IMR-90 (cell line): ENCODE measurements at regions not wholly inside any gene's neighbourhood (a gene's known extent, or its start where the extent isn't known, plus 50 kb on each side); places are given as distances from the start of the nearest gene placed in this dataset.

Experiments used
- ATAC-seq: fragments of 200-7000 bp; cut with Tn5 transposase; 2 replicates; pipeline ENCODE4 v1.9.1; 2020; ENCODE audit warnings: low read depth, mild to moderate bottlenecking, moderate library complexity
- BruUV-seq: library from RNA; stranded (reverse); fragments of 400-500 nt; replicated peaks from 2 replicates; lab custom pipeline; 2021; lab: Mats Ljungman, UMichigan
- CTCF ChIA-PET: fragments of 300-600 bp; formaldehyde crosslinking; extraction: SDS; loops from one replicate; lab custom pipeline; 2021; ENCODE audit warnings: antibody characterized with exemption; lab: Yijun Ruan, JAX
- POLR2A ChIA-PET: fragments of 300-600 bp; sonication (Branson Sonifier 250); formaldehyde crosslinking; loops from one replicate; lab custom pipeline; 2022; ENCODE audit warnings: antibody characterized with exemption; ENCODE audit not compliant: unreplicated experiment; lab: Charles Lee
- DNase-seq: peaks from one replicate; pipeline ENCODE4 v3.0.0; 2013
- H2AFZ ChIP-seq: replicated peaks from 2 replicates; pipeline ENCODE3; 2013; ENCODE audit warnings: low read length, mild to moderate bottlenecking; ENCODE audit not compliant: poor library complexity
- H2AK5ac ChIP-seq: 2 replicates; pipeline ENCODE4 v1.6.1; 2013; ENCODE audit warnings: low read depth, low read length, inconsistent platforms
- H2AK9ac ChIP-seq: replicated peaks from 2 replicates; pipeline ENCODE3; 2013; ENCODE audit warnings: mild to moderate bottlenecking, low read depth, low read length, moderate library complexity; ENCODE audit not compliant: poor library complexity
- H2BK120ac ChIP-seq: 2 replicates; pipeline ENCODE4 v1.6.1; 2013; ENCODE audit warnings: low read depth, low read length, inconsistent platforms
- H2BK15ac ChIP-seq: 3 replicates; pipeline ENCODE4 v1.6.1; 2013; ENCODE audit warnings: low read depth, low read length, inconsistent platforms
- H2BK20ac ChIP-seq: 2 replicates; pipeline ENCODE4 v1.6.1; 2013; ENCODE audit warnings: low read depth, mild to moderate bottlenecking, inconsistent platforms, low read length, moderate library complexity
- H2BK5ac ChIP-seq: 2 replicates; pipeline ENCODE4 v1.6.1; 2013; ENCODE audit warnings: mild to moderate bottlenecking, low read depth, low read length, inconsistent platforms; ENCODE audit not compliant: poor library complexity, severe bottlenecking
- H3K14ac ChIP-seq: replicated peaks from 2 replicates; pipeline ENCODE4 v1.6.1; 2013; ENCODE audit warnings: low read depth, low read length, inconsistent platforms
- H3K18ac ChIP-seq: 2 replicates; pipeline ENCODE4 v1.6.1; 2013; ENCODE audit warnings: low read depth, low read length, control low read depth
- H3K23ac ChIP-seq: 2 replicates; pipeline ENCODE4 v1.6.1; 2013; ENCODE audit warnings: low read depth, low read length, inconsistent platforms
- H3K27ac ChIP-seq: 2 replicates; pipeline ENCODE4 v1.5.1; 2013; ENCODE audit warnings: mild to moderate bottlenecking, control low read depth, low read length; ENCODE audit not compliant: insufficient read depth
- H3K27me3 ChIP-seq: 2 replicates; pipeline ENCODE4 v1.6.1; 2013; ENCODE audit warnings: low read length; ENCODE audit not compliant: control insufficient read depth, insufficient read depth
- H3K36me3 ChIP-seq: 2 replicates; pipeline ENCODE4 v1.6.1; 2013; ENCODE audit warnings: low read length, mixed read lengths; ENCODE audit not compliant: control insufficient read depth, insufficient read depth
- H3K4ac ChIP-seq: 2 replicates; pipeline ENCODE4 v1.6.1; 2013; ENCODE audit warnings: low read depth, low read length, inconsistent platforms
- H3K4me1 ChIP-seq: 2 replicates; pipeline ENCODE4 v1.6.1; 2013; ENCODE audit warnings: low read length, mixed read lengths; ENCODE audit not compliant: control insufficient read depth, insufficient read depth
- H3K4me2 ChIP-seq: 2 replicates; pipeline ENCODE4 v1.6.1; 2013; ENCODE audit warnings: low read depth, mild to moderate bottlenecking, control low read depth, low read length, moderate library complexity
- H3K4me3 ChIP-seq: 2 replicates; pipeline ENCODE4 v1.5.1; 2013; ENCODE audit warnings: low read depth, mild to moderate bottlenecking, control low read depth, low read length, moderate library complexity; ENCODE audit not compliant: insufficient read depth
- H3K56ac ChIP-seq: 2 replicates; pipeline ENCODE4 v1.6.1; 2013; ENCODE audit warnings: low read length, inconsistent platforms; ENCODE audit not compliant: insufficient read depth; ENCODE audit errors: extremely low read depth
- H3K79me1 ChIP-seq, 2 experiments: 2 replicates each; pipeline ENCODE4 v1.6.1; 2013; ENCODE audit warnings: low read length in 2 of 2, inconsistent platforms in 1 of 2, low read depth in 1 of 2
- H3K9ac ChIP-seq: 2 replicates; pipeline ENCODE4 v1.6.1; 2013; ENCODE audit warnings: low read depth, low read length, control low read depth
- H3K9me1 ChIP-seq: 2 replicates; pipeline ENCODE4 v1.6.1; 2013; ENCODE audit warnings: low read length, inconsistent platforms; ENCODE audit not compliant: insufficient read depth
- H3K9me3 ChIP-seq: 2 replicates; pipeline ENCODE4 v1.6.1; 2013; ENCODE audit warnings: low read length; ENCODE audit not compliant: control insufficient read depth, insufficient read depth
- H4K20me1 ChIP-seq: 2 replicates; pipeline ENCODE4 v1.6.1; 2013; ENCODE audit warnings: low read length, inconsistent platforms; ENCODE audit not compliant: insufficient read depth
- H4K5ac ChIP-seq: 2 replicates; pipeline ENCODE4 v1.6.1; 2013; ENCODE audit warnings: mild to moderate bottlenecking, low read depth, low read length, control low read depth
- H4K8ac ChIP-seq, 2 experiments: 2 replicates each; pipeline ENCODE4 v1.6.1; 2013; ENCODE audit warnings: low read depth in 2 of 2, low read length in 2 of 2, control low read depth in 1 of 2, inconsistent platforms in 1 of 2
- H4K91ac ChIP-seq: 2 replicates; pipeline ENCODE4 v1.6.1; 2013; ENCODE audit warnings: low read depth, low read length, inconsistent platforms; ENCODE audit not compliant: insufficient read depth
- BHLHE40 ChIP-seq: fragments of 150-350 bp; IDR thresholded peaks from 2 replicates; pipeline ENCODE4 v1.6.1; 2016; ENCODE audit warnings: mild to moderate bottlenecking, low read depth, low read length
- CEBPB ChIP-seq: IDR thresholded peaks from 2 replicates; pipeline ENCODE4 v1.6.1; 2012; ENCODE audit warnings: low read depth, low read length, improper control_type of control experiment
- CHD1 ChIP-seq: IDR thresholded peaks from 2 replicates; pipeline ENCODE4 v1.6.1; 2012; ENCODE audit warnings: low read depth, low read length, improper control_type of control experiment
- CTCF ChIP-seq: conservative IDR thresholded peaks from 2 replicates; pipeline ENCODE4 v1.5.1; 2012; ENCODE audit warnings: mild to moderate bottlenecking, low read depth, low read length, improper control_type of control experiment
- ELK1 ChIP-seq: fragments of 150-350 bp; IDR thresholded peaks from 2 replicates; pipeline ENCODE4 v1.6.1; 2016; ENCODE audit warnings: low read depth, mild to moderate bottlenecking, low read length, moderate library complexity, borderline replicate concordance
- FOS ChIP-seq: fragments of 150-350 bp; IDR thresholded peaks from 2 replicates; pipeline ENCODE4 v1.6.1; 2016; ENCODE audit warnings: low read depth, low read length
- MAFK ChIP-seq: IDR thresholded peaks from 2 replicates; pipeline ENCODE4 v1.6.1; 2012; ENCODE audit warnings: low read depth, low read length, improper control_type of control experiment
- MAZ ChIP-seq: IDR thresholded peaks from 2 replicates; pipeline ENCODE4 v1.6.1; 2012; ENCODE audit warnings: low read depth, mild to moderate bottlenecking, low read length, improper control_type of control experiment, moderate library complexity, borderline replicate concordance
- MXI1 ChIP-seq: IDR thresholded peaks from 2 replicates; pipeline ENCODE4 v1.6.1; 2012; ENCODE audit warnings: low read depth, mild to moderate bottlenecking, low read length, moderate library complexity, borderline replicate concordance
- NFE2L2 ChIP-seq: fragments of 150-350 bp; IDR thresholded peaks from 2 replicates; pipeline ENCODE4 v1.6.1; 2016; ENCODE audit warnings: low read depth, mild to moderate bottlenecking, low read length
- POLR2A ChIP-seq: IDR thresholded peaks from 2 replicates; pipeline ENCODE4 v1.6.1; 2012; ENCODE audit warnings: mild to moderate bottlenecking, low read depth, low read length
- RAD21 ChIP-seq: IDR thresholded peaks from 2 replicates; pipeline ENCODE4 v1.6.1; 2012; ENCODE audit warnings: low read length, improper control_type of control experiment
- RCOR1 ChIP-seq: IDR thresholded peaks from 2 replicates; pipeline ENCODE4 v1.6.1; 2012; ENCODE audit warnings: mild to moderate bottlenecking, low read length, improper control_type of control experiment; ENCODE audit not compliant: insufficient replicate concordance
- RFX5 ChIP-seq: IDR thresholded peaks from 2 replicates; pipeline ENCODE4 v1.8.0; 2012; ENCODE audit warnings: low read depth, mild to moderate bottlenecking, low read length, moderate library complexity
- SMC3 ChIP-seq: fragments of 150-350 bp; IDR thresholded peaks from 2 replicates; pipeline ENCODE4 v1.6.1; 2016; ENCODE audit warnings: low read depth, mild to moderate bottlenecking, antibody characterized with exemption, low read length, moderate library complexity
- USF2 ChIP-seq: fragments of 150-350 bp; IDR thresholded peaks from 2 replicates; pipeline ENCODE4 v1.6.1; 2017; ENCODE audit warnings: mild to moderate bottlenecking, antibody characterized with exemption, low read length, low read depth
- WGBS, 2 experiments: methylation state at CpG; one replicate each; pipeline versions ENCODE4 v1.1.5 to v1.1.7; 2013; ENCODE audit warnings: missing lambda C conversion rate in 2 of 2; ENCODE audit not compliant: insufficient read length in 1 of 2; ENCODE audit errors: extremely low coverage in 2 of 2; 5-methylcytosine and 5-hydroxymethylcytosine counted together
- dilution Hi-C: fragments of 300-500 bp; cut with HindIII; formaldehyde crosslinking; loops from one replicate; pipeline ENCODE4 v1.14.3; 2018; ENCODE audit warnings: low sequenced_read_pairs; ENCODE audit not compliant: unreplicated experiment
- in situ Hi-C: fragments of 300-500 bp; cut with MboI; formaldehyde crosslinking; loops from 3 replicates; pipeline ENCODE4 v1.14.3; 2019; ENCODE audit warnings: low sequenced_read_pairs, inconsistent platforms, mixed read lengths
- intact Hi-C: fragments of 100-400 bp; cut with micrococcal nuclease; formaldehyde crosslinking; loops from 2 replicates; pipeline ENCODE4 v1.10.0; 2022

- Histone ChIP-seq H4K8ac (no peak overlapping the region), H2BK5ac (no peak overlapping the region), H3K9me1 (no peaks in the 10 kb centered on the region), H3K4ac (no peak overlapping the region), H4K20me1 (no peaks in the 10 kb centered on the region), H3K4me2 (no peak overlapping the region), H3K23ac (no peak overlapping the region), H3K14ac (no peak overlapping the region), H2BK15ac (no peak overlapping the region), H3K27me3 (no peaks in the 10 kb centered on the region), H2BK20ac (no peak overlapping the region), H3K4me3 (no peak overlapping the region), H2AK5ac (no peak overlapping the region), H3K56ac (no peak overlapping the region), H3K79me1 (no peaks in the 10 kb centered on the region), H3K18ac (no peak overlapping the region), H3K27ac (no peak overlapping the region), H3K4me1 (no peaks in the 10 kb centered on the region), H4K91ac (no peak overlapping the region), H3K9me3 (no peaks in the 10 kb centered on the region), H4K5ac (no peak overlapping the region), H2AFZ (no peak overlapping the region), H3K36me3 (no peaks in the 10 kb centered on the region), H3K9ac (no peak overlapping the region), H2AK9ac (no peak overlapping the region), H2BK120ac (no peak overlapping the region)
- dilution Hi-C loops: no loop called here
- DNase-seq (no peak), ATAC-seq (no peak)
- in situ Hi-C loops: no loop called here
- intact Hi-C loops: no loop called here
- no CpG with 5 or more reads among the region's 2 CpGs for WGBS, 2 experiments
- no TSS peak for BruUV-seq
- ChIA-PET POLR2A (no interaction called here), CTCF (interaction anchor here (0.6 kb wide), 1 partner anchor 22 kb away, joined by 5 read pairs; no protein-coding TSS in a partner anchor)
- TF ChIP-seq MAZ: no peak
- no peak for TF ChIP-seq CEBPB
- TF ChIP-seq SMC3: no peak
- no peak for TF ChIP-seq USF2
- no peak for TF ChIP-seq BHLHE40
- TF ChIP-seq MXI1: no peak
- no peak for TF ChIP-seq RCOR1
- TF ChIP-seq CTCF: no peak
- no peak for TF ChIP-seq NFE2L2
- TF ChIP-seq CHD1: no peak
- TF ChIP-seq FOS: no peak
- no peak for TF ChIP-seq ELK1
- no peak for TF ChIP-seq RAD21
- TF ChIP-seq MAFK: no peak
- no peak for TF ChIP-seq POLR2A
- TF ChIP-seq RFX5: no peak
These were observed 50.5 kb upstream of the C5orf46 start for GRCh38 chr5:147956842-147957223.
